ENCODE measurements at regions not wholly inside any gene's neighbourhood (a gene's known extent, or its start where the extent isn't known, plus 50 kb on each side); places are given as distances from the start of the nearest gene placed in this dataset.
"Not testable (repeated sequence)": the region's sequence is repeated elsewhere in the genome, so short reads cannot be mapped to it uniquely, and the experiment has no call there.

DNA sequence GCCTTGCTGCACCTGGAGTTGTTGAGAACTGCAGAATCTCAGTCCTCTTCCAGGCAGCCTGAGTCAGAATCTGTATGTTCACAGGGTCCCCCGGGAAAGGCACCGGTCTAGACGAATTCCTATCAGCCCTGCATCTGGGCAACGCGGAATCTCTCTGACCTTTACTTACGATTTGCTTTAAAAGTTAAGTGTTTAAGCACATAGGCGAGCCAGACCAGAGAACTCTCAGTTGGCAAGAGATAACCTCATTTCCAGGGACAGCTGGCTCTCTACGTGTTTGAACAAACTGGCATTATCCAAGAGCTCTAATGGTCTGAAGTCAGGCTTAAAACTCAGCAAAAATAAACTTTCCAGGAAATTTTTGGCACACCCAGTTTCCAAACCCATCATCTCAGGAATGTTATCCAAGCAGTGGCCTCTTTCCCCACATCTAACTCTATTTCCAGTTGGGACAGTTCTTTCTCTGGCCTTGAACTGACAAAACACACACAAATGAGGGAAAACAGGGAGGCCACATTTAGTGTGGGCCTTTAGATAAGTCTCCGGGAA lies 53.4 kb downstream of the HES1 start:
- no peak for DNase-seq

DNA sequence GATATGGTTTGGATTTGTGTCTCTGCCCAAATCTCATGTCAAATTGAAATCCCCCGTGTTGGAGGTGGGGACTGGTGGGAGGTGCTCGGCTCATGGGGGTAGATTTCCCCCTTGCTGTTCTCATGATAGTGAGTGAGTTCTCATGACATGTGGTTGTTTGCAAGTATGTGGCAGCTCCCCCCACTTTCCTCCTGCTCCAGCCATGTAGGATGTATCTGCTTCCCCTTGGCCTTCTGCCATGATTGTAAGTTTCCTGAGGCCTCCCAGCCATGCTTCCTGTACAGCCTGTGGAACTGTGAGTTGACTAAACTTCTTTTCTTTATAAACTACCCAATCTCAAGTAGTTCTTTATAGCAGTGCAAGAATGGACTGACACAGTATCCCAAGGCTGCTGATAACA lies 55.9 kb downstream of the HES1 start:
- DNase-seq = not testable (repeated sequence)

DNA sequence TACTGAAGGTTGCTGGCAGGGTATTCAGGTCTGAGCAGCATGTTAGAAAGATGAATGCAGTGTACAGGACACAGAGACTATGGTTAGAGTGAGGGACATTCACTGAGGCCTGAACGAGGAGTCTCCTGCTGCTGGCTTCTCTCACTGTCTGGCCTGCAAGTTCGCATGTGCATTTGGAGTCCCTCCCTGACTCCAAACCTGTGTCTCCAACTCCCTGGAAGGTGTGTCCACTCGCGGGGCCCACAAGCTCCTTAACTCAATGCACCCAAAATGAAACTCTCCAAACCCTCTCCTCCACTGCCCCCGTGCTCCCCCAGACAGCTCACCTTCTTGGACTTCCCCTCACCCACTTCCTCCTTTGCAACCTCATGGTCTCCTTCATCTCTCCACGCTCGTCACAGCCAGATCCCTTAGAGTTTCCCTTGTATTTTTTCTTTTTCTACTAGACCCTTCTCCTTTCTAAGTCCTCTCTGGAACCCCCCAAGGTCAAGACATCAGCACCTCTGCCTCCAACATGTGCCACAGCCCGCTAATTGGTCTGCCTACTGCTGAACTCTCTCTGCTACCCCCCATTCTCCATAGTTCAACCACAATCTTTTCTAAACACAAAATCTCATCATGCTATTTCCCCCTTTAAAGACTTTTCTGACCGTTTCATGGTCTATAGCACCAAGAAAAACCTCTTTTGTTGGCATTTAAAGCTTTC lies 58.3 kb downstream of the HES1 start:
- DNase-seq = no peak

DNA sequence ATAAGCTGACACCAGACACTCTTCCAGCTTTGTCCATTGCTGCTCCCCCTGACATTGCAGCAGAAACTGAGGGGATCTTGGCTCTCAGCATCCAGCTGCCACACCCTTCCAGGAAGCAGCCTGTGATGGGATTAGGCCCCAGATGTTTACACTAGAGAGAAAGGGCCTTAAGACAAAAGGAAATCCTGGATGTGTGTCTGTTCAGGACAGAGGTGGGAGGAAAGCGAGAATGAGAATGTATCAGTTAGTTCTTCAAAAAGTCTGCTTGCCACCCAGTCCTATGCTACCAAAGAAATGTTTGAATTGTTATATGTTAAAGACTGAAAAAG lies 58.8 kb downstream of the HES1 start:
- no peak for DNase-seq

- no peak for DNase-seq
Measured at GRCh38 chr3:194195611-194196010, 59.7 kb downstream of the HES1 start.

DNA sequence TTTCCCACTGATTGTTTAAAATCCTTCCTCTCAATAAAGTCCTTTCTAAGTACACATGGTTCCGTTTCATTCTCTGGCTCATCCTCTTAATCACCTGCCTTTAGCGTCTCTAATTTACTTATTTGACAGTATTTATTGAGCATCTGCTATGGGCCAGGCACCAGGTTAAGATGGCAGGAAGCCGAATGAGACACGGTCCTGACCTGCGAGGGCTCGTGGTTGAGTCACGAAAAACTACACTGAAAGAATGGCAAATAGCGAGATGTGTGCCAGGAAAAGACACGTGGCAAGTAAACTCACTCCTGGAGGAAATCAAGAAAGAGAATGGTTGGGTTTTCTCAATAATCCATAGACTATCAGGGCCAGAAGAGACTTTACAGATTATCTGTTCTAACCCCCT lies 60.9 kb downstream of the HES1 start:
- no peak for DNase-seq

GRCh38 chr3:194197396-194197960 lies 61.5 kb downstream of the HES1 start:
- no peak for DNase-seq

GRCh38 chr3:194197981-194198695 lies 62.2 kb downstream of the HES1 start:
- no peak for DNase-seq

DNA sequence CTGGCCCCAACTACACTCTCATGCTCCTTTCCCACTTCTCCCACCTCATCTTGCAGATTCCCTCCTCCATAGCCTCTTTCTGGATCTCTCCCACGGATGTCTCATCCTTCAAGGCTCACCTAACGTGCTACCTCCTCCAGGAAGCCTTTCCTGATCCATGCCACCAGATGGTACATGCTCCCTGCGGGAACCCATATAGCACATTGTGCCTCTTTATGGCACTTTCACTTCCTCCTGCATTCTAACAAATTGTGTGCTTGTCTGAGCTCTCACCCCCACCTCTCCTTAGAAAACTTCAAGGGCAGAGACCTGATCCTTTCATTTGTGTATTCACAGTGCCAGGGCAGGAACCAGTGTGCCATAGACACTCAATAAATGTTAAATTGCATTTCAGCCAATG lies 63.0 kb downstream of the HES1 start:
- no peak for DNase-seq

GRCh38 chr3:194200422-194201081 lies 64.6 kb downstream of the HES1 start:
- DNase-seq = no peak

DNA sequence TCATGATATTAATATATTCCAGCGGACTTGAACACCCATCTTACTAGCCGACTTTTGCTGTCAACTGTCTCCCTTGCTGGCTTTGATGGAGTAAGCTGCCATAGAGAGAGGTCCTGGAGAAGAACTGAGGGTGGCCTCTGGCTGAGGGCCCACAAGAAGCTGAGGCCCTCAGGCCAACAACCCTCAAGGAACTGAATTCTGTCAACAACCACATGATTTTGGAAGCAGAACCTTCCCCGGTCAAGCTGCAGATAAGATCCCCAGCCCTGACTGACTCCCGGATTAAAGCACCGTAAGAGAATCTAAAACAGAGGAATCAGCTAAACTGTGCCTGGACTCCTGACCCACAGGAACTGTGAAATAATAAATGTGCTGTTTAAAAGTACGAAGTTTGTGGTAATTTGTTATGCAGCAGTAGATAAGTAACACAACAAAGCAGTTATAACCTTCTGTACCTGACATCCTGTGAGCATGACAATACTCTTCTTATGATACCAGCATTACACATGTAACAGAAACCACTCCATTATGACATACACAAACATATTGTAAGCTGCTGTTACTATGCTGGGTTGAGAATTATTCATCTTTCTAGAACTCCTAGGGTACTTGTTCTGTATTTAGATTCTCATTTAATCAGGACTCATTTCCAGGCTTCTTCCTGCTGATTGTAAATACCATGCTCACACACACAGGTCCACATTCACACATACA lies 66.2 kb downstream of the HES1 start:
- no peak for DNase-seq

- no peak for DNase-seq
Measured at GRCh38 chr3:194203482-194204041, 67.6 kb downstream of the HES1 start.

DNA sequence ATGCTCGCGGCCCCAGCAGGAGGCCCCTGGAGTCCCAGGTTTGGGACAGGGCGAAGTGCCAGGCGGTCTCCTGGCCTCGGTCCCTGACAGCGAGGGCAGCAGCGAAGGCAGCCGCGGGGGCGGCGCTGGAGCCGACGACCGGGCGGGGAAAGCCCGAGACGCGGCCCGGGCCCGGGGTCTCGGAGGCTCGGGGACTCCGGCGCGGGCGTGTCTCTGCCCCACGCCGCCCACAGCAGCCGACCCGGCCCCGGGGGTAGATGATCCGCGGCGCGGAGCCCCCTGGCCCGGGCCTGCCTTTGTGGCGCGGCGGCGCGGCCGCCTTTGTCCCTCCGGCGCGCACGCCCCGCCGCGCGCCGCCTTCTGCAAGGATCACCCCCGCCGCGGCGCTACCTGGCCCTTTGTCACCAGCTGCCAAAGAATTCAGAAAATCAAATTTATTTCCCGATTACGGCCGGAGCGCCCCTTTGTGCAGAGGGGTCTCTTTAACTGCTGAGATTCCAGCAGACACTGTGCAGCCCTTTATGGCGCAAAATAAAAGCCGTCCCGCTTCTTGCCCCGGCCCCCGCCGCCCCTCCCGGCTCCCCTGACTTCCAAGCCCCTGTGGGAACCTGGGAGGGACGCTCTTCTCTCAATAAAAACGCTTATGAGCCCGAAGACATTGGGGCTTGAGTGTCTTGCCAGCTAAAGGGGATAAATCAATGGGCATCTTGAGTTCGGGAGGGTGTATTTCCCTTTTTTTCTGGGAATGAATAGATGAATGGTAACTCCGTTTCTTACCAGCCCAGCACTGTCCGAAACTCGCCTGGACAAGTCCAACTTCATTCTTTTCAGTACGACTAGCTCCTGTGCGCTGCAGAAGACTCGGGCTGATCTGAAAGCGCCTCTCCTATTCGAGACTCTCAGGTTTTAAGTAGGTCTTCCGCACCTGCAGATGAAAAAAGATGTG lies 68.4 kb downstream of the HES1 start:
- DNase-seq = no peak

- peak in 1 of 2 donors; percentile 53 for DNase-seq
Measured at GRCh38 chr3:194205675-194206133, 69.8 kb downstream of the HES1 start.

- peak; percentile 84 for DNase-seq
Measured at GRCh38 chr3:194206320-194206719, 70.4 kb downstream of the HES1 start.

DNA sequence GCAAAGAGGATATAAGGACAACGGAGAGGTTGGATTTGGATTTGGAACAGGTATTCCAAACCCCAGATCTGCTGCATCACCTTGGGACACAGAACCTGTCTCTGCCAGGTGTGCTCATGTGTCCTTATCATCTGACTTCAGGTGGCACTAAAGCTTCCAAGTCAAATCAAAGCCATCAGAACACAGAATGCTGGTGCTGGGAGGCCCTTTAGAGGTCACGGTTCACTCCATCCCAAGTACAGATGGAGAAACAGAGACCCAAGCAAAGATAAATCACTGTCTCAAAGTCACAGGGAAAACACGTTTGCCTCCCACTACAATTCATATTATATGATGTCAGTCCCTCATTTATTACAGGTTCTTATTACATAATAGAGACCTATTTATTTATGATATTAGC lies 72.8 kb downstream of the HES1 start:
- no peak for DNase-seq

GRCh38 chr3:194212161-194212844 lies 76.4 kb downstream of the HES1 start:
- DNase-seq = no peak

DNA sequence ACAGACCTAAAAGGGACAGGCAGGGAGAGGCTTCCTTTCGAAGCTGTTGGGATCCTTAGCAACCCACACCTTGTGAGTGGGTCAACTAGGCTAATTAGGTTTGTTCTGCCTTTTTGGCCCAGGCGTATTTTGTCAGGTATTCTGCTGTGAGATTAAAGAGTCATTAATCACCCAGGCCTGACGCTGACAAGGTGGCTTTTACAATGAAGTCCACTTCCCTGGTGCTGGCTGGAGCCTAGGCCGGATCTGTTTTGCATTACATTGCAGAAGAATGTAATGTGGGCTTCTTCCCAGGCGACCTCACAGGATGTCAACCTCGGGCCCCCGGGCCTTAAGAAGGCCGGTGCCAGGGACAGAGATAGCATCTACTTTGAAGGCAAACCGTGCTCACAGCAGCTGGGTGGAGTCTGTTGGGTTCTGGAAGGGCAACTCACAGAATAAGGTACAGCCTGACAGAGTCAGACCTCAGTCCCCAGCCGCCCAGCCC lies 76.9 kb downstream of the HES1 start:
- DNase-seq = no peak

- no peak for DNase-seq
Measured at GRCh38 chr3:194215392-194215791, 79.4 kb downstream of the HES1 start.
